Chondrocyte (in vitro differentiated cells): ENCODE measurements at regions not wholly inside any gene's neighbourhood (a gene's known extent, or its start where the extent isn't known, plus 50 kb on each side); places are given as distances from the start of the nearest gene placed in this dataset.

Experiments
- DNase-seq: peaks from one replicate; pipeline ENCODE4 v3.0.0; 2021; ENCODE audit warnings: mixed read lengths, low spot score
- H3K27ac Mint-ChIP-seq: one replicate; pipeline ENCODE4 v1.8.0; 2021; ENCODE audit warnings: mild to moderate bottlenecking, moderate library complexity, mixed read lengths; ENCODE audit not compliant: unreplicated experiment
- H3K27me3 Mint-ChIP-seq: 2 replicates; pipeline ENCODE4 v1.8.0; 2021; ENCODE audit warnings: low read depth, mixed read lengths
- H3K36me3 Mint-ChIP-seq: 2 replicates; pipeline ENCODE4 v1.8.0; 2021; ENCODE audit warnings: low read depth, mixed read lengths
- H3K4me1 Mint-ChIP-seq: 2 replicates; pipeline ENCODE4 v1.8.0; 2021; ENCODE audit warnings: low read depth, mild to moderate bottlenecking, mixed read lengths
- H3K4me3 Mint-ChIP-seq: one replicate; pipeline ENCODE4 v1.8.0; 2021; ENCODE audit warnings: mild to moderate bottlenecking, moderate library complexity, mixed read lengths; ENCODE audit not compliant: unreplicated experiment
- H3K9me3 Mint-ChIP-seq: 2 replicates; pipeline ENCODE4 v1.8.0; 2021; ENCODE audit warnings: low read depth, mixed read lengths
- CTCF ChIP-seq: fragments of 200-600 bp; sonication (generic); IDR thresholded peaks from 2 replicates; pipeline ENCODE4 v1.5.0; 2021; ENCODE audit warnings: antibody characterized with exemption, mild to moderate bottlenecking, moderate library complexity

- Mint-ChIP-seq H3K4me3 (no peak overlapping the region), H3K36me3 (peaks cover 3% of the 10 kb centered on the region), H3K9me3 (peaks cover 10% of the 10 kb centered on the region), H3K27ac (no peak overlapping the region), H3K4me1 (no peaks in the 10 kb centered on the region), H3K27me3 (no peaks in the 10 kb centered on the region)
- DNase-seq: no peak
- TF ChIP-seq CTCF: no peak
These were observed 176.7 kb upstream of the ZNF608 start for GRCh38 chr5:124923131-124923530.

- DNase-seq: no peak
- Mint-ChIP-seq H3K27me3 (no peaks in the 10 kb centered on the region), H3K4me3 (no peak overlapping the region), H3K4me1 (no peaks in the 10 kb centered on the region), H3K36me3 (peaks cover 3% of the 10 kb centered on the region), H3K9me3 (peaks cover 10% of the 10 kb centered on the region), H3K27ac (no peak overlapping the region)
- TF ChIP-seq CTCF: no peak
These were observed 178.3 kb upstream of the ZNF608 start for GRCh38 chr5:124924729-124925128.

DNA sequence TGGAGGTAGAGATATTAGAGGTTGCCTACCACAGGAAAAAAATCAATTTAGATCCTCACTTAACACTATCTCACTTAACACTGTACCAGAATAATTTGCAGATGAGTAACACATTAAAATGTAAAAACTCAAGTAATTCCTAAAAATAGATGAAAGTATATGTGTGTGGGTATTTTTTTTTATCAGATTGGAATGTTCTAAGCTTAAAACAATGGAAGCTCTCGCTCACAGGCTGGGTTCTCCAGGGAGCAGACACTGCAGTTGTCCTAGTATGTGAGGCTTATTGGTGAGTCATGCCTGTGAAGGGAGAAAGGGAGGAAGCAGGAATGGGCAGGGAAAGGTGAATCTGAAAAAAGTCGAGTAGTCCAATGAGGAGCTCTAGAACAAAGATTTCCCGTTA lies 181.3 kb upstream of the ZNF608 start:
- Mint-ChIP-seq H3K36me3 (peaks cover 3% of the 10 kb centered on the region), H3K9me3 (peaks cover 10% of the 10 kb centered on the region), H3K27ac (peak overlapping the region; percentile 33), H3K4me1 (no peaks in the 10 kb centered on the region), H3K4me3 (no peak overlapping the region), H3K27me3 (no peaks in the 10 kb centered on the region)
- no peak for DNase-seq
- TF ChIP-seq CTCF: no peak

- Mint-ChIP-seq H3K4me3 (no peak overlapping the region), H3K36me3 (peaks cover 3% of the 10 kb centered on the region), H3K4me1 (no peaks in the 10 kb centered on the region), H3K27me3 (no peaks in the 10 kb centered on the region), H3K9me3 (peaks cover 10% of the 10 kb centered on the region), H3K27ac (no peak overlapping the region)
- TF ChIP-seq CTCF: no peak
- no peak for DNase-seq
These were observed 182.6 kb upstream of the ZNF608 start for GRCh38 chr5:124929000-124929399.

- H3K4me1 Mint-ChIP-seq: peaks cover 6% of the 10 kb centered on the region
These were observed 186.6 kb upstream of the ZNF608 start for GRCh38 chr5:124932791-124933600.

More at GRCh38 chr5:124932791-124933600, 186.6 kb upstream of the ZNF608 start:
- no peak for TF ChIP-seq CTCF
- no peak overlapping the region for H3K4me3 Mint-ChIP-seq
- no peaks in the 10 kb centered on the region for H3K27me3 Mint-ChIP-seq
- no peaks in the 10 kb centered on the region for H3K36me3 Mint-ChIP-seq
- no peak overlapping the region for H3K27ac Mint-ChIP-seq
- no peak for DNase-seq
- H3K9me3 Mint-ChIP-seq: peaks cover 3% of the 10 kb centered on the region
